NCI-H146 treated with DMSO at 0.1 percent for 48 hours (cell line): ENCODE measurements at regions not wholly inside any gene's neighbourhood (a gene's known extent, or its start where the extent isn't known, plus 50 kb on each side); places are given as distances from the start of the nearest gene placed in this dataset.

Source experiments
- DNase-seq: peaks from one replicate; lab custom pipeline; 2025; ENCODE audit not compliant: unreplicated experiment; lab: John Stamatoyannopoulos, UW

DNA sequence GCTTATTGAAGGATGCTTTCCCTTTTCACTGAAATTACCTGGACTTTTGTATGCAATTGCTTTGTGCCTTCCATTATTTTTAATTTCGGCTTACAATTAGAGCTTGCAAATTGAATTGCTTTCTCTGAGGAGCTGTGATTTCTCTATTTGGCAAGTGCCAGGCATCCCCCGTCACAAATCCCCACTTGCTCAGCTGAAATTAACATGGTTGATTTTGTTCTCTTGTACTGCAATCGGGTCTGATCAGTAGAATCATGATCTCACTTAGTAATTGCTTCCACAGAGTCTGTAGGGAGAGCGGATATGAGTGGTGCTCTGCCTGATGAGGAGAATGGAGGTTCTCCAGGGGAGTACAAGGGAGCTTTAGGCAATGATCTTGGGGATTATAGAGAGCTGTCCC is 495.5 kb upstream of the SGCD start:
- no peak for DNase-seq

DNA sequence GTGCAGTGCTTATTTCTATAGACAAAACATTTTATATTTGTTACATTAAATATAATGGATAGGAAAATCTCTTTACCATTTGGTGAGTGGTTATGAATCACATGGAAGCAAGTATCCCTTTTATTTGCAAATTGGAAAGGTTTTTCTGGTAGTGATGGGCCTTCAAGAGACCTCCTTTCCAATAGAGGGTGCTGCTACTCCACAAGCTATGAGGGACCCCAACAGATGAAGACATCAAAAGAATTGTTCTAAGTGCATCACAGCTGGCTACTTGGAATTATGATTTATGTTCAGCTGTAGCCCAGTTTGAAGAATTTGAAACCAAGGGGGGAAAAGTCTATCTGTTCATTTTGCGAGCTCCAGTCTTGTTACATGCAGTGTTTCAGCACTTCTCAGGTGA is 493.7 kb upstream of the SGCD start:
- DNase-seq, result no peak

DNA sequence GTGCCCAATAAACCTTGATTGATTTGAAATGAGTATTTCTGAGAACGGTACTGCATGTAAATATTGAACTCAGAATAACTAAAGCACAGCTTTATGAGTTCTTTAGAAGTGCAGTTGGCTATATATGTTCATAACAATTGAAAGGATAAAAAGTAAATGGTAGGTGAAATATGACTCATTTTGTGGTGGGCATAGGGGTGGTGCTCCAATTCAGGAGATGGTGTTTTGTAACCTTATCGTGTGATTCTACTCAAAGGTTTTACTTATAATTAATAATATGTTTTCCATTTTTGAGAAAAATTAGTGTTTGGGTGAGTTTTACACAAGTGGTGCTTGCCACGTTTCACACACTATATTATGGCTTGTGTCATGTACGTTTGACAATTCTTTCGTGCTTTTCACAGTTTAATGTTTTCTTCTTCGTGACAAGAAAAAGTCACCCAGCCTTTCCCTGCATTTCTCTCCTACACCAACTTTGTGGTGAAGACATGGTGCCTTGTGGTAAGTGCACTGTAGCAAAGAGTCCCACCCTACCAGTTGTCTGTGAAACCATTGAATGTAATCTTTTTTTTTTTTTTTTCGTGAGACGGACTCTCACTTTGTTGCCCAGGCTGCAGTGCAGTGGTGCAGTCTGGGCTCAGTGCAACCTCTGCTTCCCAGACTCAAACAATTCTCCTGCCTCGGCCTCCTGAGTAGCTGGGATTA is 492.5 kb upstream of the SGCD start:
- DNase-seq, result no peak

DNA sequence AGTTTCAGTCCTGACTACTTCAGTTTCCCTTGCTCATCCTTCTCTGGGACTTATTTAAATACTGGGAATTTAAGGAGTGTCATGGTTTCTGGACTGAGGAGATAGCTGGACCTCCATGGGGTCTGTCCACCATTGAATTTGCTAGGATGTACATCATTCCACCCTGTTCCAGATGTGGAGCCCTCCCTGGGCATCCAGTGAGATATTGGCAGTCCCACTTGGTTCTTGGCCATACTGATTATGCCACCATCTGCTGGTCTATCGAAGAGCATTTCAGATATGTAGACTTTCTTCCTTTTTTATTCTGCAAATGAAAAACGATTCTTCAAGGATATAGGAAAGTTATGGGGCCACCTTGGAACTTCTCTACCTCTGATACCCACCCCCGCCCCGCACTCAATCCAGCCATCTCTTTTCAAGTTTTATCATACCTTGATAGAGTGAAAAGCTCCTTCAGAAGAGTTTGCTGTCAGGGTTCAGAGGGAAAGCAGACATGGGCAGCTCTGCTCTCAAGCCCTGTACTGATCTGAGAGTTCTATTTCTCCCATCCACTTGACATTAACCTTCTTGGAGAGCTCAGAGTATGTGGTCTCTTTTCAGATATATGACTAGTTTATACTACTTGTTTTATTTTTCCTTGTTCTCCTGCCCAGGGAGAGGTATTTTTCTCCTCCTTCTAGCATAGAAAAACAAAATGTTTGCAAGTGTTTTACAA is 490.7 kb upstream of the SGCD start:
- DNase-seq, result no peak

DNA sequence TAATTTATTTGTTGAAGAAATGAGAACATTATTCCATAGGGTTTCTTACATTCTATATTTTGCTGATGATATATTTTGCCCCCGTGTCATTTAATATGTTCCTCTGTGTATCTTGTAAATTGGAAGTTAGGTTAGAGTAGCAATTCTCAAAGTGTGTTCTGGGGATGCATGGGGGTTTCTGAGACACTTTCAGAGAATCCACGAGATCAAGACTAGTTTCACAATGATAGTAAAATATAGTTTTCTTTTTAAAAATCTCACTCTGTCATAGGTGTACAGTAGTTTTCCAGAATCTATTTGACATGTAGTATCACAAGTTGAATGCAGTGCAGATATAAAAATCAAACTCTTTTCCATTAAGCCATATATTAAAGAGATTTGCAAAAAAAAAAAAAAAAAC is 488.6 kb upstream of the SGCD start:
- DNase-seq, result no peak

DNA sequence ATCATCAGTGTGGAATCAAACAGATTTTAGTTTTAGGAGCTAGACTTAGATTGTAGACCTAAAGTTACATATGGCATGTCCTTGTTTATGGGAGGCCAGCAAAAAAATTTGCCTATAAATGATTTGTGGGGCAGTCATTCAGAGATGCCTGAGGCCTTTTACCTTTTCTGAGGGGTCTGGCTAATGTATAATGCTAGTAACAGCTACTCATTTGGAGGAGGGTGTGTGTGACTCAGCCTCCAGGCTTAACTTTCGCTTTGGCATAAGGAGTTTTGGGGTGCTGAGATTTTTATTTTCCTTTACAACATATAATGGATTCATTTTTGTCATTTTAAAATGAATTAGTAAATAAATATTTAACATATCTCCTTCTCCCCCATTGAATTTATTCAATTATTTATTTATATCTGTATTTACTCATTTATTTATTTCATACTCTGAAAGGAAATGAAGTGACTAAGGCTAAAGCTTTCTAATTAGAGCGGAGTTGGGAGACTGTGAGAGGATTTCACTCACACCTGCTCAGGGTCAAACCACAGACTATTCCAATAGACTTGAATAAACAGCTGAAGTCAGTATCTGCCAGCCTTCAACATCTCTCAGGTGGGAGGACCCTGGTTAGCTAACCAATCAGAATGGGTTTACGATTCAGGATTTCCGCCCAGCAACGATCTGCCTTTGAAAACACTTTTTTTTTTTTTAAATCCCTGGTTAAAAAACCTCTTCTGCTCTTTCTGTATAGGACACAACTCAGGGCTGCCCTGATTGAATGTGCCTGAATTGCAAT is 487.5 kb upstream of the SGCD start:
- no peak for DNase-seq

DNA sequence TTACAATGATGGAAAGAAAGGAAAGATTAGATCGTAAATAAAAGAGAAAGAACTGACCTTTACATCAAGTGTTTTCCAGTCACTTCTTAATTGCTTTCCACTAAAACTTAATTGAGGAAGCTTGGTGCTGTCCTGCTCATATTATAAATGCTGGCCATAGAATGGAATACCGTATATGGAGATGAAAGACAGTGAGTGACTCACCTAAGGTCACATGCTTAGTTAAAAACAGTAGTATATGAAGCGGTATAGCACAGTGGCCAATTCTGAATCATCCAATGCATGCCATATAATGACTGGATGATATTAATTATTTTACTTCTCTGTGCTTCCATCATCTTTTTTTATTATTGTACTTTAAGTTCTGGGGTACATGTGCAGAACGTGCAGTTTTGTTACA is 482.4 kb upstream of the SGCD start:
- DNase-seq, result no peak

DNA sequence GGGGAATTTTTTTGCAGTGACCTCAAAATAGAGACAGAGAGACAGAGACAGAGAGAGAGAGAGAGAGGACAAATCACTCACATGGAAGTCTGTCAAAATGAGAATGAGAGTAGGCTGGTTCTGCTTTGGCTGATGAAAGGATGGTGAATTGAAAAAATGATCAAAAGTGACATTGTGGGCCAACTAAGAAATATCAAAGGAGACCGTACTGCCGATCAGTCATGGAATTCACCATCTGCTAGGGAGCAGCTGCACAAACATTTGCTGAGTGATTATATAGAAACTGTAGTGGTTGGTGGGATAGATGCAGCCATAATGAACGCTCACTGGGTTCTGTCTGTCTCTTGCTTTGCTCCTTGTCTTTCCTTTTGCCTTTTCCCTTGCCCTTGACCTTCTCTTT is 476.6 kb upstream of the SGCD start:
- no peak for DNase-seq

DNA sequence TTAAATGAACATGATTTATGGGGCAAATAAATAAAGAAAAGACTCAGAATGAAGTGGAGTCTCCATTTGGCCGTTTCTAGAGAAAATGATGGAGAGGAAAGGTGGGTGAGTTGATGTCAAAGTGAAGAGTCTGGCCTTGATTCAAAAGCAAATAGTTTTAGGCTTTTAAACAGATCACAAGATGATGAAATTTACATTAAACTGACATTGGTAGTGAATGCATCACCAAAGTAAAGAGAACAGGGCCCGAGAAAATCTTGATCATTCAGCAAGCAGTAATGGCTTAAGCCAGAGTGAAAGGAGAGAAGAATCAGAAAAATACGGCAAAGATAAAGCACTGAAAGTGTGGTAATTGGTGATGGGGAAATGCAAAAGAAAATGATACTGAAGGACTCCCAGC is 460.0 kb upstream of the SGCD start:
- DNase-seq, result no peak

DNA sequence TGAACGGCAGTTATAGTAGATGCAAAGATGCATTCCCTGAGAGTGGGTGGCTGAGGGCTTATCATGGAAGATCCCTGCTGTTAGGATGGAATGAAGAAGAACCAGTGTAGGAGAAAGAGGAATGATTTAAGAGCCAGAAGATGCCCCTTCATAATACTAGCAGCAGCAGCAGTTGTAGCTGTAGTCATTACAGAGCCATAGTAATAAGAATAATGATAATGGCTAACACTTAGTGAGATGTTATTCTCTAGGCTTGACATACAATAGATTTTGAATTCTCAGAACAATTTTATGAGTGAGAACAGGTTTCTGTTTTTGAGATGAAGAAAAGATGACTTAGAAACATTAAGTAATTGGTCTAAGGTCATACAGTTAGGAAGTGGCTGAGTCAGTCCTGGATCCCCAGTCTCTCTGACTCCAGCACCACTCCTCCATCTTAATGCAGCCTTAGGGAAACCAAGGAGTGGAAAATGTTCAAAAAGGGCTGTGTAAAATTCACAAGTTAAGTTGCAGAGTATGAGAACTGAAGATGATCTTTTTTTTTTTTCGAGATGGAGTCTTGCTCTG is 459.4 kb upstream of the SGCD start:
- no peak for DNase-seq

DNA sequence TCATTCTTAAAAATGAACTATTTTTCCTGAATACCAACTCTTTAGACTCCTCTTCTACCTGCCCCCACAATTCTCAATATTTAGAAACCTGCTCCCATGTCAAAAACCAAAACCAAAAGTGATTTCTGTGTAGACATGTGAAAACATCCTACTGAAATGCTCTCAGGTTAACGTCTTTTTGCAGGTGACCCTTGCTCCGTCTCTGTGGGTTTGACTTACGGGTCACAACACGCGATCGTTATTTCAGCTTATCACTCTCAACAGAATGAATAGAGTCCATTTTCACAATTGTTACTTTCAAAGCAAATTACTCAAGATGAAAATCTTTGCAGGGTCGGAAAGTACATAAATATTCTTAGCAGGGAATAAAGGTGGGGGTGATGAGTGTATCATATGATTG is 456.3 kb upstream of the SGCD start:
- DNase-seq, result no peak

DNA sequence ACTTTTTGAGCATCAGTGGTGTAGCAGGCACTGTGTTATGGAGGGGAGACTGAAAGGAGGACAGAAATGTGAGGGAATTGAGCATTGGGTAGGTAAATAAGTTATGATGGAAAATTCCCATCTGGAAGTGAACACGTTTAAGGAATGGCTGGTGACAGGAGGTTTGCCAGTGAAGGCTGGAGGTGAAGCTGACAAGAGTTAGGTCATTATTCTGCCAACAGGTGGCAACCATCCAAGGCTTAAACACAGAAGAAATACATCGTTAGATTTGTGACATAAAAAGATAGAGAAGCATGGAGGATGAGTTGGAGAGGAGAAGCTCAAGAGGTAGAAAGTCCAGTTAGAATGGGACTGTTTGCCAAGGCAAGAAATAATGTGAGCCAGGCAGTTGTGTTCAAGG is 455.3 kb upstream of the SGCD start:
- no peak for DNase-seq

DNA sequence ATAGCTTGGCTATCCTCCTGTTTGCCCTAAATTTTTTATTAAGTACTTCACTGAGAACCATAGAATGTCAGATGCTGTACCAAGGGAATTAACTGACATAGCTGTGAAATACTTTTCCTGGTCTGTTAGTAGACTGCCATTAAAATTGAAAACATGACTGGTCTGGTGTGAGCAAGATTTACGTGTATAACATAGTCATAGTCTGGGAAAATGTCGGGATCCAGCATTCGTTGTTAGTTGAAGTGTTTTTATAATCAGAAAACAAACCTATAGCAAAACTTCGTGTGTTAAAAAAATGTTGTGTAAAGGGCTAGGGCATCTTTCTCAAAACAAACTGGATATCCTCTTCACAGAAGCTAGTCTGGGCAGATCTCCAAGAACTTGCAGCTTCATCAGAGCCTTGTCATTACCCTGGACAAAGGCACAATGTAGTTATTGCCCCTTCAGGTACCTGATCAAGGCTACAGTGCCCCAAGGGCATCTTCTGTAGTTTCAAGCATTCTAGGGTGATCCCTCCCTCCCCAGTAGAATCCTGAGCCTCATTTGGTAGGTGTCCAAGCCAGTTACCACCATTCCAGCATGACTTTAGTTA is 454.2 kb upstream of the SGCD start:
- DNase-seq, result no peak

DNA sequence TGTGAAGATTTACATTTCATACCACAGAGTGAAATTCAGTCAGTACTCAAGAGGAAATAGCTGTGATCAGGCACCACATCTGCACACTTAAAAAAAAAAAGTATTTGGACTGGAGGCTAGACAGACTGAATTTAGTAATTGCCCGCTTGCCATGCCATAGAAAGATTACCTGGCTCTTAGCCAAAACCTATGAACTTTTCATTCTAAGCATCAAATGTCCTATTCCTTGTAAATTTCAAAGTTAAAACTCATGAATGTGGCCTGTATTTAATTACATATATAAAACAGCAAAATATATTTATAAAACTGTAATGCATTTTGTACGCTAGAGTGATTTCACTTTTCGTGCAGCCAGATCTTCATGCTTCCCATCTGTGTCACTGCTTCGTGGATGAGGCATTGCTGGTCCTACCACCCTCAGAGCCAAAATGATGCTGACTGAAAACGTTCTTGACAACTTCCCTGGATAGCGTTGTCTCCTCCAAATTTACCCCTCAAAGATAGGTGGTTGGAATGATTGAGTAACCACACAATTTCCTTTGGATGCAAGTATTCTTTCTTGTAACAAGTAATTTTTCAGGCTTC is 447.9 kb upstream of the SGCD start:
- no peak for DNase-seq

DNA sequence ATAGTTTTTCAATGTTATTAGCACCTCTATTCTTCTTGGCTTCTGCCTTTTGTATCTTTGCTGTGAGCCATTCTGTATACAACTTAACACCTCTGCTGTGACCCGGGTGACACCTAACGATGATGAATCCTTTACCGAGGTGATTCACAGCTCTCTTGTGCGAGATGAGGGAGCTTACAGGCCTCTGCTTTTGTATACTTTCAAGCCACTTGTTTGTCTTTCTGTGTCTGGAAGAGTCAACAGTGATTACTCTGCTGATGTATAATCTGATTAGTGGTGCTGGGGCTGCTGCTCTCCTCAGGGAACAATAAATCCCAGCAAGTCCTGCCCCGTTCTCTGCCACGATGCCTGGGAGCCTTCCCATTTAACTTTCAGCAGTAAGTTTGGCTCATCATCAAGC is 442.9 kb upstream of the SGCD start:
- no peak for DNase-seq

DNA sequence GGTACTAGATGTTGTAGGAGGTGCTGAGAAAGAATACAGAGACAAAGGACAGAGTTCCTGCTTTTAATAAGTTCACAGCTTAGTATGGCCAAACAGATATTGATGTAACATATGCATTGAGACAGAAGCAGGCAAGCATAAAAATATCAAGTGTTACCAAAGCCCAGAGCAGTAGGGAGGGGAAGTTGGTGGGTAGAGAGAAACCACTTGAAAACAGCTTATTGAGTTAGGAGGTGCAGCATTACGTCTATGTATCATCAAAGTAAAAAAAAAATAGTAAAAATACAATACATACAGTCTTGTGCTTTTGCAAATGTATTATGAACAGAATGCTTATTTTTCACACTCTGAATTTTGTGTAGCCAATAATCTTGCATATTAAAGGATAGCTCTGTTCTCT is 441.8 kb upstream of the SGCD start:
- no peak for DNase-seq

DNA sequence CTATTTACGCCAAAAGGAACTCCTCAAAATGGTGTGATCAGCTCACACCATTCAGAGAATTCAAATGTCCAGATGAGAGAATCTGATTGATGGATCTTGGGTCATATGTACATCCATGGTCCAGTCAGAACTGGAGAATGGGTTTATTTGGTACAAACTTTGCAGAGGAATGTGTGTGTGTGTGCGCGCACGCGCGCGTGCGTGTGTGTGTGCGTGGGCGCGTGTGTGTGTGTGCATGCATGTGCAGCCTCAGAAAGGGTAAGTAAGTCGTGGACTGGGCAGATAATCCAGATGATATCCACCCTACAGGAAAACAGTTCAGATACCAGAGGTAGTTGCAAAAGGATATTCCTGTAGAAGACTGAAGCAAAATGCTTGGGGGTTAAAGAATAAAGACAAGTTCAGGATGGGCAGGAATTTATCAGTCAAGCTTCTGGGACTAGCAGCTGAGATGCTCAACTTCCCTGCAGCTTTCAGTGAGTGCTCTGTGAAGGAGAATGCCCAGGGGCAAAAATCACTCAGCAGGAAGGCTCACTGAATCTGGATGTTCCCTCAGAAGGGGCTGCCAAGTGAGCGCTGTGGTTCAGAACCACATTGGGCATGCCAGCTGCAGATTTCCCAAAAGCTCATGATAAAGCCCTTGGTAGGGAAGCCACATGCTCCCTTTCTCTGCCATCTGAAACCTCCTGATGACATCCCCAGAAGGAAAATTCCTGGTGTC is 440.5 kb upstream of the SGCD start:
- DNase-seq, result no peak

DNA sequence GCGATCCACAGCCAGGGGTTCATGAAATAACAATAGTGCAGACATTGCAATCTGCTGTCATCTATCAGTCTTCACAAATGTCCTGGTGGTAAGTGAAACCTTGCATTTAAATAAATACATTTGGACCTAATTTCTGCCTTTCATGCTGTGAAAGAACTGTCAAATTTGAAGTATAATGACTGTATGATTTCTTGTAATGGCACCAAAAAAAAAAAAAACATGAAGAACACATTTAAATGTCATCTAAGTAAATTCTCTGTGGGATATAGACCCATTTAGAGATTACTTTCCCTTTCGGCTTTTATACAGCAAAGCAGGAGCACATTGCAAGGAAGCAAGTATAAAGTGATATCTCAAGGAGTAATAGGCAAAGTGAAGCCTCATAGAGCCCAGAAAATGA is 431.5 kb upstream of the SGCD start:
- DNase-seq, result no peak

DNA sequence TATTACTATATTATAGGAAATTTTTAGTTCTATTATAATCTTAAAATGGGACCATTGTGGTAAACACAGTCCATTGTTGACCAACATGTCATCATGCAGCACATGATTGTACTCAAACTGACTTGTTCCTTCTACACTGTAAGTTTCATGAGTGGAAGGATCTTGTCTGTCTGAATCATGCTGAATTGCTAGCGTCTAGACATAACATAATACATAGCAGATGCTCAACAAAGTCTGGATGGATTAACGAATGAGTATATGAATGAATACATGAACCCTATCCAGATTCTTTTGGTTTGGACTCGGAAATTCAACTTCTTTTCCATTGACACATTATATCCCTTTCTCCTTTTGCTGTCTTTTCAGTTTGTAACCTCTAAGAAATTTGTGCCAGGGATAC is 429.2 kb upstream of the SGCD start:
- no peak for DNase-seq

DNA sequence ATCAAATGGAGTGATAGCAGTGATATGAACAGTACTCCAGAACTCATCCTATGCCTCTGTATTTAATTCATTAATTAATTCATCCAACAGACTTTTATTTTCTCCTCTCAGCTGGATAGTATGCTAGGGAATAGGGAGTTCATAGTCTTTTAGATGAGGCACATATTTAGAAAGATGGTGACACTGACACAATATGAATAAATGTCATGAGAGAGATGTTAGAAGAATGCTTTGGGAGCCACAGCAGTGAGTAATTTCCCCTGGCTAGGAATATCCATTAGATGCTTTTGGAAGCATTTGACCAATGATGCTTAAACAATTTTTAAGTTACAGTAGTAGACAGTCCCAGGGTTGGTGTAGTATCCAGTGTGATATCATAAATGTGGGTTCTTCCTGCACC is 428.7 kb upstream of the SGCD start:
- no peak for DNase-seq

DNA sequence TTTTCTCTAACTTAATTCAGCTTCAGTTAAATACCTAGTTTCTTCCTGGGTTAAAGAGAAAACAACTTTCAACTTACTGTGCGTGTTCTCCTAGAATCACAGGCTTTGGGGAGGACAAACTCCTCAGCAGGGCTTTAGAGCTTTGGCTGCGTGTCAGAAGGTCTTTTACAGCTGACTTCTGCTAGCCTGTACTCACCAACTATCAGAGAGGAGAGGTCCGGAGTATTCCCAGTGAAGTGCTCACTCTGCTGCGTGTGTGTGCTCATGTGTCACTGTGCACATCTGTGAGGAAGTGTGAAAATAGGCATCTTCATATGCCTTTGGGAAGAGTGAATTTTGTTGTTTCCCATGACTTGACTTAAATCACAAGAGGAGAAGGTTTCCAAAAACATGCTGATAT is 423.2 kb upstream of the SGCD start:
- DNase-seq, result no peak
